WTC11 (cell line): ENCODE measurements at regions not wholly inside any gene's neighbourhood (a gene's known extent, or its start where the extent isn't known, plus 50 kb on each side); places are given as distances from the start of the nearest gene placed in this dataset.

Experiments
- ATF2 ChIP-seq: sonication (generic); formaldehyde crosslinking; IDR thresholded peaks from 2 replicates; pipeline ENCODE4 v1.8.1; 2022; ENCODE audit warnings: low read depth, missing genetic modification reagents, borderline replicate concordance
- CBFB ChIP-seq: sonication (generic); formaldehyde crosslinking; IDR thresholded peaks from 2 replicates; pipeline ENCODE4 v1.8.1; 2022; ENCODE audit warnings: mild to moderate bottlenecking, low read depth, missing genetic modification reagents
- TF ChIP-seq, protein P1 (sequence below): fragments of 200-600 bp; IDR thresholded peaks from 2 replicates; pipeline ENCODE4 v1.8.0; 2022; ENCODE audit warnings: antibody characterized with exemption
- TF ChIP-seq, protein P2 (sequence below): fragments of 250-450 bp; sonication (Bioruptor Pico); IDR thresholded peaks from 2 replicates; pipeline ENCODE4 v1.9.0; 2021; ENCODE audit warnings: moderate library complexity, mild to moderate bottlenecking, inconsistent platforms, borderline replicate concordance
- TF ChIP-seq, protein P3 (sequence below): sonication (generic); formaldehyde crosslinking; IDR thresholded peaks from 2 replicates; pipeline ENCODE4 v1.8.0; 2022; ENCODE audit warnings: mild to moderate bottlenecking, missing genetic modification reagents

GRCh38 chr18:48468151-48468550, 59.0 kb upstream of the ZBTB7C start:
- TF ChIP-seq, protein P1, sequence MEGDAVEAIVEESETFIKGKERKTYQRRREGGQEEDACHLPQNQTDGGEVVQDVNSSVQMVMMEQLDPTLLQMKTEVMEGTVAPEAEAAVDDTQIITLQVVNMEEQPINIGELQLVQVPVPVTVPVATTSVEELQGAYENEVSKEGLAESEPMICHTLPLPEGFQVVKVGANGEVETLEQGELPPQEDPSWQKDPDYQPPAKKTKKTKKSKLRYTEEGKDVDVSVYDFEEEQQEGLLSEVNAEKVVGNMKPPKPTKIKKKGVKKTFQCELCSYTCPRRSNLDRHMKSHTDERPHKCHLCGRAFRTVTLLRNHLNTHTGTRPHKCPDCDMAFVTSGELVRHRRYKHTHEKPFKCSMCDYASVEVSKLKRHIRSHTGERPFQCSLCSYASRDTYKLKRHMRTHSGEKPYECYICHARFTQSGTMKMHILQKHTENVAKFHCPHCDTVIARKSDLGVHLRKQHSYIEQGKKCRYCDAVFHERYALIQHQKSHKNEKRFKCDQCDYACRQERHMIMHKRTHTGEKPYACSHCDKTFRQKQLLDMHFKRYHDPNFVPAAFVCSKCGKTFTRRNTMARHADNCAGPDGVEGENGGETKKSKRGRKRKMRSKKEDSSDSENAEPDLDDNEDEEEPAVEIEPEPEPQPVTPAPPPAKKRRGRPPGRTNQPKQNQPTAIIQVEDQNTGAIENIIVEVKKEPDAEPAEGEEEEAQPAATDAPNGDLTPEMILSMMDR: no peak
- TF ChIP-seq ATF2 (CRISPR knock-in tag) (no peak), CBFB (CRISPR knock-in tag) (no peak)
- TF ChIP-seq, protein P2, sequence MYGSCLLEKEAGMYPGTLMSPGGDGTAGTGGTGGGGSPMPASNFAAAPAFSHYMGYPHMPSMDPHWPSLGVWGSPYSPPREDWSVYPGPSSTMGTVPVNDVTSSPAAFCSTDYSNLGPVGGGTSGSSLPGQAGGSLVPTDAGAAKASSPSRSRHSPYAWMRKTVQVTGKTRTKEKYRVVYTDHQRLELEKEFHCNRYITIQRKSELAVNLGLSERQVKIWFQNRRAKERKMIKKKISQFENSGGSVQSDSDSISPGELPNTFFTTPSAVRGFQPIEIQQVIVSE (CRISPR knock-in tag): no peak
- TF ChIP-seq, protein P3, sequence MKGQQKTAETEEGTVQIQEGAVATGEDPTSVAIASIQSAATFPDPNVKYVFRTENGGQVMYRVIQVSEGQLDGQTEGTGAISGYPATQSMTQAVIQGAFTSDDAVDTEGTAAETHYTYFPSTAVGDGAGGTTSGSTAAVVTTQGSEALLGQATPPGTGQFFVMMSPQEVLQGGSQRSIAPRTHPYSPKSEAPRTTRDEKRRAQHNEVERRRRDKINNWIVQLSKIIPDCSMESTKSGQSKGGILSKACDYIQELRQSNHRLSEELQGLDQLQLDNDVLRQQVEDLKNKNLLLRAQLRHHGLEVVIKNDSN (CRISPR knock-in tag): no peak
